ENCODE measurements at regions not wholly inside any gene's neighbourhood (a gene's known extent, or its start where the extent isn't known, plus 50 kb on each side); places are given as distances from the start of the nearest gene placed in this dataset.
"Not testable (repeated sequence)": the region's sequence is repeated elsewhere in the genome, so short reads cannot be mapped to it uniquely, and the experiment has no call there.

DNA sequence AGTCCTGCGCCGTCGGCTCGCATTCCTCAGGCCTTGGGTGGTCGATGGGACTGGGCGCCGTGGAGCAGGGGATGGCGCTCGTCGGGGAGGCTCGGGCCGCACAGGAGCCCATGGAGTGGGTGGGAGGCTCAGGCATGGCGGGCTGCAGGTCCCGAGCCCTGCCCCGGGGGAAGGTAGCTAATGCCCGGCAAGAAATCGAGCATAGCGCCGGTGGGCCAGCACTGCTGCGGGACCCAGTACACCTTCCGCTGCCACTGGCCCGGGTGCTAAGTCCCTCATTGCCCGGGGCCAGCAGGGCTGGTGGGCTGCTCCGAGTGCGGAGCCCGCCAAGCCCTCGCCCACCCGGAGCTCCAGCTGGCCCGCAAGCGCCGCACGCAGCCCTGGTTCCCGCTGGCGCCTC lies 122.8 kb downstream of the UFM1 start:
- WGBS, 10 experiments: no CpG with 5 or more reads among the region's 34 CpGs
- H3K27ac ChIP-seq; in situ Hi-C loops (cut with MboI; ENCODE audit: low pct_unique_long_range_greater_than_20kb in 2 of 9, low sequenced_read_pairs in 9 of 9, unreplicated experiment in 9 of 9); H3K4me1 ChIP-seq (replicated peaks in 1 of 2); H3K4me3 ChIP-seq; ATAC-seq (replicated peaks in 6 of 8): not testable (repeated sequence)

DNA sequence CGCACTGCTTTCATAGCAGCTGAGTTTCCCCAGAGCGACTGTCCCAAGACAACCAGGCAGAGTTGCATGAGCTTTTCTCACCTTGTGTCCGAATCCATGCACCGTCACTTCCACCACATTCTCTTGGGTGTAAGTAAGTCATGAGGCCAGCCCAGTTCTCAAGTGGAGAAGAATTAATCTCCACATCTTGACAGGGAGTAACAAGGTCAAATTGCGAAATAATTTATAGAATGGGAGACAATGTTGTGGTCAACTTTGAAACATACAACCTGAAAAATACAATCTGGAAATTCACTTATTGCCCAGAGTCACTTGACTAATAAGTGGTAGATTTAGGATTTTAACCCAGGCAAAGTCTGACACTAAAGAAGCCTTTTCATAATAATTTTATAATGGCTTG lies 123.7 kb downstream of the UFM1 start:
- H3K4me1 ChIP-seq (replicated peaks in 1 of 2): no peaks in the 10 kb centered on the region
- no peak overlapping the region for H3K4me3 ChIP-seq
- no peak overlapping the region for H3K27ac ChIP-seq
- 86 to 100% (median 100%) methylated on average over 1 to 3 of the region's 5 CpGs; no CpG with 5 or more reads in 3 of the 10 experiments for WGBS, 10 experiments
- no peak for ATAC-seq (replicated peaks in 6 of 8)
- in situ Hi-C loops (cut with MboI; ENCODE audit: low pct_unique_long_range_greater_than_20kb in 2 of 9, low sequenced_read_pairs in 9 of 9, unreplicated experiment in 9 of 9): no loop called here

DNA sequence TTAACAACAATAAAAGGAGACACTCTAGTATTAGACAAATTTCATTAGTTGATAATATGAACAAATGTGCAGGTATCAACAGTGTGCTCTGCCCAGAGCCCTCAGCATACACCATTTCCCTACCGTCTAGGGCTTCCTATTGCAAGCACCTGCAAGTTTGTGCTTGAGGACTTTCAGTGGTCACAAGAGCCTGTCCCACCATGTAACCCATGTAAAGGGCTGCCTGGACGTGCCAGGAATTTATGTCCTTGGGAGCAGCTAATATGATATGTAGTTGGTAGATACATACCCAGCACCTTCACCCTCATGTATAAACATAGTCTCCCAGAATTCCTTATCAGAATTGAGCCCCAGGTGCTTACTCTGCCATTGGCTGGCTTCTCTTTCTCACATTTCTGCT lies 128.0 kb downstream of the UFM1 start:
- H3K27ac ChIP-seq: no peak overlapping the region
- no peak for ATAC-seq (replicated peaks in 6 of 8)
- 11 to 94% (median 86%) methylated on average over 1 to 2 of the region's 2 CpGs; no CpG with 5 or more reads in 4 of the 10 experiments for WGBS, 10 experiments
- no peak overlapping the region for H3K4me3 ChIP-seq
- in situ Hi-C loops (cut with MboI; ENCODE audit: low pct_unique_long_range_greater_than_20kb in 2 of 9, low sequenced_read_pairs in 9 of 9, unreplicated experiment in 9 of 9): no loop called here
- no peaks in the 10 kb centered on the region for H3K4me1 ChIP-seq (replicated peaks in 1 of 2)

DNA sequence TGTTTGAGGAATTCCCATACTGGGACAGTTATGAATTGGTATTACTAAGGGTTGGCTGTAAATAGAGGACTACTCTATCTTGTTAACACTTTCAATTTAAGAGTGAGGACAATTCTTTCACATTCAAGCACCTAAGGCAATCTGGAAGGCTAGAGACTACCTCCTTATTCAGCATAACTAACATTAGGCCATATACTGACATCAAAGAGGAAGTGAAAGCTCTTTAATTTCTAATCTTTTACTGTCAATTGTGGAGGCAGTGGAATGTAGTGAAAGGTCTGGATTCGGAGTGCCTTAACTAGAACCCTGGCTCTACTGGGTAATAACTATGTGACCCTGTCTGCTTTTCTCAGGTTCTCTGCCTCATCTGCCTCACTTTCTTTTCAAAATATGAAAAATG lies 134.0 kb downstream of the UFM1 start:
- ATAC-seq (replicated peaks in 6 of 8): no peak
- Histone ChIP-seq H3K4me1 (replicated peaks in 1 of 2) (no peaks in the 10 kb centered on the region), H3K4me3 (no peak overlapping the region), H3K27ac (no peak overlapping the region)
- 33 to 100% (median 80%) methylated on average over 1 of the region's 1 CpG; no CpG with 5 or more reads in 6 of the 10 experiments for WGBS, 10 experiments
- in situ Hi-C loops (cut with MboI; ENCODE audit: low pct_unique_long_range_greater_than_20kb in 2 of 9, low sequenced_read_pairs in 9 of 9, unreplicated experiment in 9 of 9): no loop called here

DNA sequence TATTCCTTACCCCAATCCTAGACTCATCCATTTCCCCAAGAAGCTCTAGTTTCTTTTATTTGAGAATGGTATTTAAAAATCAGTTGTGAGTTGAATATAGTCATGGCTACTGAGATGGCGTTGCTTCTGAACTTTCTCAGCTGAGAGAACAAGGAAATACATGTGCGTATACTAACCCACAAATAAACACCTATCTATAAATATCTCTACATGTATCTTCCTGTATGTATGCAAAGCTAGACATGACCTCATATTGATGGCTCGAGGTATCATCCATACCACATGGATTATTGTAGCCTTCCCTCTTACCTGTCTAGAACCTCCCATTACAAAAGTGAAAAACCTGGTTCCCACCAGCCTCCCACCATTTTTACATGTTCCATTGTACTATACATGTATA lies 141.0 kb downstream of the UFM1 start:
- Histone ChIP-seq H3K27ac (no peak overlapping the region), H3K4me3 (no peak overlapping the region), H3K4me1 (replicated peaks in 1 of 2) (no peaks in the 10 kb centered on the region)
- no peak for ATAC-seq (replicated peaks in 6 of 8)
- in situ Hi-C loops (cut with MboI; ENCODE audit: low pct_unique_long_range_greater_than_20kb in 2 of 9, low sequenced_read_pairs in 9 of 9, unreplicated experiment in 9 of 9): no loop called here
- WGBS, 10 experiments: 33 to 100% (median 76%) methylated on average over 1 to 3 of the region's 3 CpGs

DNA sequence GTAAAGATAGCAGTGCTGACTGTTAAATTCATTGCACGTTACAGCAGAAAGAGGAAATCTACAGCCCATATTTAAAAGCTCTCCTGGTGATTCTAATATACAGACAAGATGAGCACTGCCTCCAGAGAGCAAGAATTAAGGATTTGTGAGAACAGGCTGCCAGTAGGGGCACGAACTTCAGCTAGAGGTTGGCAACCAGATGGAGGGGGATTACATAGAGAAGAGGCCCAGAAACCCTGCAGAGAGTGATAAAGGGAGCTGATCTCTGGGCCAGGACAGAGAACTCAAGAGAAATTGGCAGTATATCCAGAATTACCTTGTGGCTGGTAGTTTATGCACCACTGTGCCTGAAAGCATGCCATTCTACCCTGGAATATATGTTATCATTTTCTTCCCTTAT lies 144.8 kb downstream of the UFM1 start:
- no peak overlapping the region for H3K27ac ChIP-seq
- no peaks in the 10 kb centered on the region for H3K4me1 ChIP-seq (replicated peaks in 1 of 2)
- 17 to 100% (median 73%) methylated on average over 1 to 2 of the region's 2 CpGs; no CpG with 5 or more reads in 3 of the 10 experiments for WGBS, 10 experiments
- in situ Hi-C loops (cut with MboI; ENCODE audit: low pct_unique_long_range_greater_than_20kb in 2 of 9, low sequenced_read_pairs in 9 of 9, unreplicated experiment in 9 of 9): no loop called here
- no peak overlapping the region for H3K4me3 ChIP-seq
- no peak for ATAC-seq (replicated peaks in 6 of 8)

DNA sequence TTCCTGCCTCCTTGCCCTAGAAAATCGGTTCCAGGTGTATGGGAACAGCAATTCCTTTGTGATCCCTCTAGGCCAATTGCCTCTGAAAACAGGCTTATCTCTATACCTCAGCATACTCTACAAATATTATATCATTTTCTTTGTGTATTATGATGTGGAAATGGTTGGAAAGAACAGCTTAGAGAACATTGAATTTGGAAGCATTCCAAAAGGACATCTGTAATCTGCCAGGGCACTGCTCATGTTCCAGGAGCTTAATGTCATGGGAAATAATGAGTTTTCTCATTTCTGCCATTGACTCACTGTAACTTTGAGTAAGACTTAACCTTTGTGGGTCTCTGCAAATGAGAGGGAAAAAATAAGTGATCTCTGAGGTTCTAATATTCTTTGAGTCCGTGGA lies 147.3 kb downstream of the UFM1 start:
- 0 to 100% (median 36%) methylated on average over 1 to 2 of the region's 2 CpGs; no CpG with 5 or more reads in 2 of the 10 experiments for WGBS, 10 experiments
- ATAC-seq (replicated peaks in 6 of 8): no peak
- no peaks in the 10 kb centered on the region for H3K4me1 ChIP-seq (replicated peaks in 1 of 2)
- H3K4me3 ChIP-seq: no peak overlapping the region
- no peak overlapping the region for H3K27ac ChIP-seq
- in situ Hi-C loops (cut with MboI; ENCODE audit: low pct_unique_long_range_greater_than_20kb in 2 of 9, low sequenced_read_pairs in 9 of 9, unreplicated experiment in 9 of 9): no loop called here

DNA sequence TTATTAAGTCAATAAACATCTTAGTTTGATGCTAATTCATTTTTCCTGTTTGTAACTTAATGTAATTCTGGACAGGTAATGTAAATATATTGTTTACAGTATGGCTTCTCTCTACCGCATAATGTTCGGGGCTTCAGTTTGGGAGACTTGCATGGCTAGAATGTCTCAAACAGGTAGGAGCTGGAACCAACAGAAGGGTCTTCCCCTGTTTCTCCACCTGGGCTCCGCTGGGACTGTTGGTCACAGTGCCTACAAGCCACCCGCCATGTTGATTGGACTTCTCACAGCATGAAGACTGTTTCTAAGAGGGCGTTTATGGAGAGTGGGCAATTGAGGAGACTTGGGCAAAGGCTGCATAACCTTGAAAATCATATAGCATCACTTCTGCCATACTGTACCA lies 148.6 kb downstream of the UFM1 start:
- no peaks in the 10 kb centered on the region for H3K4me1 ChIP-seq (replicated peaks in 1 of 2)
- in situ Hi-C loops (cut with MboI; ENCODE audit: low pct_unique_long_range_greater_than_20kb in 2 of 9, low sequenced_read_pairs in 9 of 9, unreplicated experiment in 9 of 9): no loop called here
- 0 to 100% (median 90%) methylated on average over 1 to 5 of the region's 5 CpGs; no CpG with 5 or more reads in 1 of the 10 experiments for WGBS, 10 experiments
- H3K4me3 ChIP-seq: no peak overlapping the region
- no peak for ATAC-seq (replicated peaks in 6 of 8)
- H3K27ac ChIP-seq: no peak overlapping the region

DNA sequence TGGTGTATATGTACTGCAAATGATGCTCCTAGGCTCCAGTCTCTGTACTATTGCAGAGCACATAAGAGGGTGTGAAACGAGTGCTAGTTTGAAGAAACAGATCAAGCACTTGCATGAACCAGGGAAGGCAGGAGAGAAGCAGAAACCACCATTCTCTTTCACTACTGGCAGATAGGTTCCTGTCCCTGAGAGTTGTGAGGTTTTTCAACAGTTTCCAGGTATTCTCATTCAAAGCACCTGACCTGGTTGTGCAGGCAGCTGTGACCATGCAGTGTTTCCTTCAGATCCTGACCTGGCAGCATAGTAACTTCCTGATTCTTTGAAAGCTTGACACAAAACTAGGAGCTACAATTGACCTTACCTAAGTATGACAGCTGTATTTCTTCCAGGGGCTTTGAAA lies 164.9 kb downstream of the UFM1 start:
- ATAC-seq (replicated peaks in 6 of 8): no peak
- H3K27ac ChIP-seq: no peak overlapping the region
- in situ Hi-C loops (cut with MboI; ENCODE audit: low pct_unique_long_range_greater_than_20kb in 2 of 9, low sequenced_read_pairs in 9 of 9, unreplicated experiment in 9 of 9): no loop called here
- H3K4me3 ChIP-seq: no peak overlapping the region
- no peaks in the 10 kb centered on the region for H3K4me1 ChIP-seq (replicated peaks in 1 of 2)
- 14 to 100% (median 60%) methylated on average over 1 of the region's 1 CpG; no CpG with 5 or more reads in 4 of the 10 experiments for WGBS, 10 experiments

DNA sequence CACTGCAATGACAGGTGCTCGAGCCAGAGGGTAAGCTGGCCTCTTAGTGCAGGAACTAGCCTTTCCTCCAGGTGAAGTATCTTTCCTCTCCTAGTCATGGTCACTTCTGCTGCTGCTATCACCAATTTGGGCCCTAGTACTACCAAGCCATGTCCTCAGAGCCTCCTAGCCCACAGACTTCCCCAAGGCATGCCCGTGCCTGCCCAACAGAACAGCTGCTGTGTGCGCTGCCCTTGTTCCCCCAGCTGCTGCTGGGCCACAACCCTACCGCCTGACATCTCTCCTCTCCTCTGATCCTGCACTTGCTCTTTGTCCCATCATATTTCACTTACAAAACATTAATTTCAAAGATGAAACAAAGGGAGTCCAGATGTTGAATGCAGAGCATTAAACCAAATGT lies 168.5 kb upstream of the FREM2 start:
- Histone ChIP-seq H3K4me3 (no peak overlapping the region), H3K27ac (no peak overlapping the region), H3K4me1 (replicated peaks in 1 of 2) (no peaks in the 10 kb centered on the region)
- WGBS, 10 experiments: 20 to 100% (median 88%) methylated on average over 1 to 4 of the region's 4 CpGs; no CpG with 5 or more reads in 4 of the 10 experiments
- peak in 2 of 8 experiments; percentile 33 to 63 for ATAC-seq (replicated peaks in 6 of 8)
- in situ Hi-C loops (cut with MboI; ENCODE audit: low pct_unique_long_range_greater_than_20kb in 2 of 9, low sequenced_read_pairs in 9 of 9, unreplicated experiment in 9 of 9): no loop called here

DNA sequence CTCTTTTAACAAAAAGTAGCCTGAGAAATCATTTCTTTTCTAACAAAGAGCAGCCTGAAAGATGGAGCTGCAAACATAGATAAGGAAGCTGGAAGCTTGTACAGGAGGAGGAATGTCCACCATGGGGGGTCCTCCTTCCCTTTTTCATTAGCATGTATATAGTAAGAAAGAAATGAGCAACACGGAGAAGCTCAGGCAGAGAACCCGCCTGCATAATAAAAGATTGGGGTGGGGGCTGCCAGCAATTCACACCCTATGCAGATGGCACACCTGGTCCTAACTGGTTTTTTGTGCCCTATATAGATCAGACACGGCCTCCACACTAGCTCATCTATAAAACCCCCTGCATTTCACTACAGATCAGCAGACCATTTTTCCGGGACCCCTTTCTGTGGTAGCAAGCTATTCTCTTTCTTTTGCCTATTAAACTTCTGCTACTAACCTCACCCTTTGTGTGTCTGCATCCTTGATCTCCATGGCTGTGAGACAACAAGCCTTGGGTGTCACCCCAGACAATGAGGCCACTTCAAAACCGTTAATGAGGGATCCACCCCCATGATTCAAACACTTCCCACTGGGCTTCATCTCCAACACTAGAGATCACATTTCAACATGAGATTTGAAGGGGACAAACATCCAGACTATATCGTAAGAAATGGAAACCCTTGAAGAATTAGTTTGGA lies 167.5 kb upstream of the FREM2 start:
- in situ Hi-C loops (cut with MboI; ENCODE audit: low pct_unique_long_range_greater_than_20kb in 2 of 9, low sequenced_read_pairs in 9 of 9, unreplicated experiment in 9 of 9): no loop called here
- Histone ChIP-seq H3K4me1 (replicated peaks in 1 of 2) (no peaks in the 10 kb centered on the region), H3K4me3 (no peak overlapping the region), H3K27ac (no peak overlapping the region)
- WGBS, 10 experiments: 0 to 100% (median 40%) methylated on average over 1 to 6 of the region's 6 CpGs; no CpG with 5 or more reads in 1 of the 10 experiments
- ATAC-seq (replicated peaks in 6 of 8): peak in 3 of 8 experiments; percentile 34 to 87 (median 71)

DNA sequence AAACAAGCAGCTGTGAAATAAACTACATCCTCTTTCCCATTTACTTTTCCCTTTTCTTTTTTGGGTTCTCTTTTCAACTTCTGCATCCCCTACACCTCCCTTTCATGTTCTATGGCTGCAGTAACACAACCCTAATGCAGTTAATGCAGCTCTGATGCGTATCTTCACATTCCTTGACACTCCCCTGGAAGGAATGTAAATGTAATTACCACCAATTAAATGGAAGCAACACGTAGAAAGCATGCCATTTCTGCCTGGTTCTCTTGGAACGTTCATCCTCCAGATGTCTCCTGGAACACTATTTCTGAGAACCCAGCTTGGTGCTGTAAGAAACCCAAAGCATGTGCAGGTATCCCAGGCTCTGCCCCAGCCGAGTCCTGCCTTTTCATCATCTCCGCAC lies 166.8 kb upstream of the FREM2 start:
- WGBS, 10 experiments: 23 to 100% (median 75%) methylated on average over 1 to 5 of the region's 5 CpGs; no CpG with 5 or more reads in 1 of the 10 experiments
- no peak overlapping the region for H3K4me3 ChIP-seq
- ATAC-seq (replicated peaks in 6 of 8): peak in 1 of 8 experiments; percentile 29
- H3K27ac ChIP-seq: no peak overlapping the region
- in situ Hi-C loops (cut with MboI; ENCODE audit: low pct_unique_long_range_greater_than_20kb in 2 of 9, low sequenced_read_pairs in 9 of 9, unreplicated experiment in 9 of 9): no loop called here
- H3K4me1 ChIP-seq (replicated peaks in 1 of 2): no peaks in the 10 kb centered on the region

DNA sequence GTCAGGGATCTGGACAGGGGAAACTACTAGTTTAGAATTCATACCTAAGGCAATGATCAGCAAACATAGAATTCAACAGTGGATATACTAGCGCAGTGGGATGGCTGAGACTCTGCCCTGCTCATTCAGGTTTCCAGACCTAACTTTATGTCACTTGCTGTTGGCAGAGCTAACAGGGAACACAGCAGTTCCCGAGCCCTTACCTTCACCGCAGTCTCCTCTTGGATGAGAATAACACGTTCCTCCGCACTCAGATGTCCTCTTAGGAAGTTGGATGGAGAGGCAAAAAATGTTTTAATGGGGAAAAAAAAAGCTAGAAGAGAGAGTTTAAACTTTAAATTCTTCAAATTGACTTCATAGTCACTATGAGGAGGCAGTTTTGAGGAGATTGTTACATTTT lies 159.7 kb upstream of the FREM2 start:
- 77 to 100% (median 91%) methylated on average over 1 to 5 of the region's 5 CpGs; no CpG with 5 or more reads in 3 of the 10 experiments for WGBS, 10 experiments
- in situ Hi-C loops (cut with MboI; ENCODE audit: low pct_unique_long_range_greater_than_20kb in 2 of 9, low sequenced_read_pairs in 9 of 9, unreplicated experiment in 9 of 9): loop anchor here in 1 of 9 experiments (25.0 kb wide), 1 partner anchor 440 kb away; no protein-coding TSS in a partner anchor
- no peaks in the 10 kb centered on the region for H3K4me1 ChIP-seq (replicated peaks in 1 of 2)
- H3K27ac ChIP-seq: no peak overlapping the region
- no peak for ATAC-seq (replicated peaks in 6 of 8)
- no peak overlapping the region for H3K4me3 ChIP-seq

DNA sequence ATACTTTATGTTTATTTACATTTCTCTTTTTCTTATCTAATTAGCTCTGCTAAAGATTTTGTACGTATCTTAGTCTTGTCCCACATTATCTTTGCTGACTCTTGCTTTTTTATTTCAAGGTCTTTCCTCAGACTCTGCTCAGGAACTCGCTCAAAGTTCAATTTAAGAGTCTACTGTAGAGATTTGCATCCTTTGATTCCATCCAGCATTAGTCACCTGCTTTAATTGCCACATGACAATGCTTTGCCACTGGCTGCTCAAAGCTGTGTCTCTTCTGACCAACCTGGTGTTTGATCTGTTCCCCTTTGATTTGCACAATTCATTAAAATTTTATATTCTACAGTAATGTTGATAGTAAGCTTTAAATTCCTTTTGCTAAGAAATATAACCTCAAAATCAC lies 157.9 kb upstream of the FREM2 start:
- in situ Hi-C loops (cut with MboI; ENCODE audit: low pct_unique_long_range_greater_than_20kb in 2 of 9, low sequenced_read_pairs in 9 of 9, unreplicated experiment in 9 of 9): loop anchor here in 1 of 9 experiments (25.0 kb wide), 1 partner anchor 442 kb away; no protein-coding TSS in a partner anchor
- Histone ChIP-seq H3K4me3 (no peak overlapping the region), H3K4me1 (replicated peaks in 1 of 2) (no peaks in the 10 kb centered on the region), H3K27ac (no peak overlapping the region)
- ATAC-seq (replicated peaks in 6 of 8): no peak
- WGBS, 10 experiments: 0 to 100% (median 68%) methylated on average over 1 to 2 of the region's 2 CpGs; no CpG with 5 or more reads in 1 of the 10 experiments
